Caco-2 (cell line): ENCODE measurements at regions not wholly inside any gene's neighbourhood (a gene's known extent, or its start where the extent isn't known, plus 50 kb on each side); places are given as distances from the start of the nearest gene placed in this dataset.

Experiments used
- BruUV-seq: library from RNA; stranded (reverse); fragments of 400-500 nt; replicated peaks from 2 replicates; lab custom pipeline; 2021; lab: Mats Ljungman, UMichigan
- CTCF ChIA-PET: fragments of 300-600 bp; sonication (Branson Sonifier 250); formaldehyde crosslinking; loops from one replicate; lab custom pipeline; 2022; ENCODE audit warnings: antibody characterized with exemption; lab: Charles Lee
- POLR2A ChIA-PET: fragments of 300-600 bp; sonication (Branson Sonifier 250); formaldehyde crosslinking; loops from one replicate; lab custom pipeline; 2022; ENCODE audit warnings: antibody characterized with exemption; lab: Charles Lee
- DNase-seq, 2 experiments: peaks; one replicate each; pipeline versions ENCODE4 v3.0.0 to v3.0.0-alpha.2; 2020 to 2022
- H3K27me3 ChIP-seq: replicated peaks from 2 replicates; pipeline ENCODE4 v1.6.0; 2011; ENCODE audit warnings: low read length; ENCODE audit not compliant: control insufficient read depth, insufficient read depth
- H3K36me3 ChIP-seq: 2 replicates; pipeline ENCODE4 v1.5.1; 2011; ENCODE audit warnings: low read length; ENCODE audit not compliant: control insufficient read depth, insufficient read depth
- H3K4me1 ChIP-seq: fragments of 250-450 bp; sonication (Bioruptor Pico); 2 replicates; pipeline ENCODE4 v1.5.1; 2020; ENCODE audit warnings: mild to moderate bottlenecking
- H3K4me3 ChIP-seq: 2 replicates; pipeline ENCODE4 v1.5.1; 2011; ENCODE audit warnings: low read depth, mild to moderate bottlenecking, control low read depth, low read length
- H3K9me3 ChIP-seq: fragments of 250-450 bp; sonication (Bioruptor Pico); 2 replicates; pipeline ENCODE4 v1.5.1; 2020; ENCODE audit warnings: mild to moderate bottlenecking, moderate library complexity
- H3K27ac Mint-ChIP-seq: one replicate; pipeline ENCODE4 v1.8.0; 2022; ENCODE audit warnings: mixed read lengths; ENCODE audit not compliant: unreplicated experiment
- H3K27me3 Mint-ChIP-seq: one replicate; pipeline ENCODE4 v1.8.0; 2022; ENCODE audit warnings: mixed read lengths; ENCODE audit not compliant: insufficient read depth, unreplicated experiment
- H3K36me3 Mint-ChIP-seq: one replicate; pipeline ENCODE4 v1.8.0; 2022; ENCODE audit warnings: mild to moderate bottlenecking, mixed read lengths; ENCODE audit not compliant: insufficient read depth, unreplicated experiment
- H3K4me1 Mint-ChIP-seq: one replicate; pipeline ENCODE4 v1.8.0; 2022; ENCODE audit warnings: low read depth, mixed read lengths; ENCODE audit not compliant: unreplicated experiment
- H3K4me3 Mint-ChIP-seq: one replicate; pipeline ENCODE4 v1.8.0; 2022; ENCODE audit warnings: mild to moderate bottlenecking, moderate library complexity, mixed read lengths; ENCODE audit not compliant: unreplicated experiment
- H3K9me3 Mint-ChIP-seq: one replicate; pipeline ENCODE4 v1.8.0; 2022; ENCODE audit warnings: mixed read lengths; ENCODE audit not compliant: unreplicated experiment
- CTCF ChIP-seq, 2 experiments: fragments of 200-600 bp in 1 of 2; IDR thresholded peaks; 1 replicate in 1 of 2; 2 replicates in 1 of 2; pipeline versions ENCODE4 v1.5.1 to v1.8.0; 2011 to 2022; ENCODE audit warnings: antibody characterized with exemption in 1 of 2, control low read depth in 1 of 2, inconsistent platforms in 1 of 2, low read depth in 1 of 2, low read length in 1 of 2, mild to moderate bottlenecking in 1 of 2, moderate library complexity in 1 of 2; ENCODE audit not compliant: insufficient read depth in 1 of 2, severe bottlenecking in 1 of 2, unreplicated experiment in 1 of 2
- intact Hi-C: fragments of 100-400 bp; cut with micrococcal nuclease; formaldehyde crosslinking; loops from one replicate; pipeline ENCODE4 v1.10.0; 2022; ENCODE audit not compliant: unreplicated experiment

GRCh38 chr3:151999936-152000335, 126.5 kb downstream of the SUCNR1 start:
- Mint-ChIP-seq H3K4me1 (no peaks in the 10 kb centered on the region), H3K27me3 (no peaks in the 10 kb centered on the region), H3K4me3 (no peak overlapping the region), H3K9me3 (peaks cover 12% of the 10 kb centered on the region), H3K36me3 (no peaks in the 10 kb centered on the region), H3K27ac (no peak overlapping the region)
- no peak for TF ChIP-seq CTCF (IDR thresholded peaks at IDR 0.05; ENCODE audit: insufficient read depth in 1 of 2, low read depth in 1 of 2, low read length in 1 of 2, severe bottlenecking in 1 of 2, unreplicated experiment in 1 of 2)
- intact Hi-C loops, result no loop called here
- H3K4me1 ChIP-seq, result no peaks in the 10 kb centered on the region
- ChIA-PET CTCF (no interaction called here), POLR2A (no interaction called here)
- no peaks in the 10 kb centered on the region for H3K36me3 ChIP-seq
- H3K27me3 ChIP-seq, result no peaks in the 10 kb centered on the region
- no TSS peak for BruUV-seq
- no peaks in the 10 kb centered on the region for H3K9me3 ChIP-seq
- DNase-seq, result no peak
- H3K4me3 ChIP-seq, result no peak overlapping the region

- Mint-ChIP-seq H3K27me3 (no peaks in the 10 kb centered on the region), H3K4me1 (no peaks in the 10 kb centered on the region), H3K4me3 (no peak overlapping the region), H3K9me3 (peaks cover 8% of the 10 kb centered on the region), H3K27ac (no peak overlapping the region), H3K36me3 (no peaks in the 10 kb centered on the region)
- H3K9me3 ChIP-seq, result no peaks in the 10 kb centered on the region
- no TSS peak for BruUV-seq
- no peaks in the 10 kb centered on the region for H3K27me3 ChIP-seq
- TF ChIP-seq CTCF (IDR thresholded peaks at IDR 0.05; ENCODE audit: insufficient read depth in 1 of 2, low read depth in 1 of 2, low read length in 1 of 2, severe bottlenecking in 1 of 2, unreplicated experiment in 1 of 2), result no peak
- ChIA-PET POLR2A (no interaction called here), CTCF (no interaction called here)
- H3K4me1 ChIP-seq, result no peaks in the 10 kb centered on the region
- intact Hi-C loops, result no loop called here
- H3K4me3 ChIP-seq, result no peak overlapping the region
- DNase-seq, result no peak
- H3K36me3 ChIP-seq, result no peaks in the 10 kb centered on the region
Measured at GRCh38 chr3:152011812-152012735, 138.6 kb downstream of the SUCNR1 start.

GRCh38 chr3:152019508-152019907, 146.1 kb downstream of the SUCNR1 start:
- H3K4me3 ChIP-seq, result no peak overlapping the region
- BruUV-seq, result no TSS peak
- no peak for DNase-seq
- CTCF ChIA-PET, result no interaction called here
- Mint-ChIP-seq H3K9me3 (peaks cover 11% of the 10 kb centered on the region), H3K4me3 (no peak overlapping the region), H3K4me1 (peaks cover 7% of the 10 kb centered on the region), H3K27ac (no peak overlapping the region), H3K36me3 (no peaks in the 10 kb centered on the region), H3K27me3 (no peaks in the 10 kb centered on the region)
- POLR2A ChIA-PET, result no interaction called here
- H3K36me3 ChIP-seq, result no peaks in the 10 kb centered on the region
- intact Hi-C loops, result no loop called here
- TF ChIP-seq CTCF (IDR thresholded peaks at IDR 0.05; ENCODE audit: insufficient read depth in 1 of 2, low read depth in 1 of 2, low read length in 1 of 2, severe bottlenecking in 1 of 2, unreplicated experiment in 1 of 2), result no peak
- H3K27me3 ChIP-seq, result no peaks in the 10 kb centered on the region
- H3K4me1 ChIP-seq, result no peaks in the 10 kb centered on the region
- H3K9me3 ChIP-seq, result no peaks in the 10 kb centered on the region
